AML-193 (cell line): ENCODE measurements at regions not wholly inside any gene's neighbourhood (a gene's known extent, or its start where the extent isn't known, plus 50 kb on each side); places are given as distances from the start of the nearest gene placed in this dataset.
"Not testable (repeated sequence)": the region's sequence is repeated elsewhere in the genome, so short reads cannot be mapped to it uniquely, and the experiment has no call there.

Experiments used
- DNase-seq, 2 experiments: peaks; one replicate each; lab custom pipeline; 2025; lab: John Stamatoyannopoulos, UW

- DNase-seq: no peak
These were observed 127.4 kb upstream of the ANO5 start for GRCh38 chr11:22065472-22065871.

- no peak for DNase-seq
These were observed 123.0 kb upstream of the ANO5 start for GRCh38 chr11:22069844-22070243.

- DNase-seq: no peak
These were observed 116.5 kb upstream of the ANO5 start for GRCh38 chr11:22076271-22076930.

- DNase-seq: no peak
These were observed 114.8 kb upstream of the ANO5 start for GRCh38 chr11:22078063-22078462.

GRCh38 chr11:22079133-22079872 lies 113.6 kb upstream of the ANO5 start:
- DNase-seq: no peak

- DNase-seq: no peak
These were observed 110.7 kb upstream of the ANO5 start for GRCh38 chr11:22082178-22082577.

- DNase-seq: no peak
These were observed 110.1 kb upstream of the ANO5 start for GRCh38 chr11:22082788-22083187.

GRCh38 chr11:22084056-22084455 lies 108.8 kb upstream of the ANO5 start:
- no peak for DNase-seq

GRCh38 chr11:22084564-22084963 lies 108.3 kb upstream of the ANO5 start:
- DNase-seq: no peak

- no peak for DNase-seq
These were observed 103.3 kb upstream of the ANO5 start for GRCh38 chr11:22089609-22090008.

- DNase-seq: no peak
These were observed 86.3 kb upstream of the ANO5 start for GRCh38 chr11:22106566-22106965.

GRCh38 chr11:22115470-22116029 lies 77.3 kb upstream of the ANO5 start:
- no peak for DNase-seq

GRCh38 chr11:22127981-22128380 lies 64.9 kb upstream of the ANO5 start:
- DNase-seq: not testable (repeated sequence)

- peak in 1 of 2 experiments; percentile 33 for DNase-seq
These were observed 62.3 kb upstream of the ANO5 start for GRCh38 chr11:22130462-22131053.

- DNase-seq: no peak
These were observed 59.1 kb upstream of the ANO5 start for GRCh38 chr11:22133776-22134175.

- DNase-seq: no peak
These were observed 54.6 kb upstream of the ANO5 start for GRCh38 chr11:22138264-22138663.
